Right renal pelvis (tissue), 4 donors: ENCODE measurements at regions not wholly inside any gene's neighbourhood (a gene's known extent, or its start where the extent isn't known, plus 50 kb on each side); places are given as distances from the start of the nearest gene placed in this dataset.
"Not testable (repeated sequence)": the region's sequence is repeated elsewhere in the genome, so short reads cannot be mapped to it uniquely, and the experiment has no call there.

ENCODE experiments used
- DNase-seq, 4 donors: peaks; one replicate each; pipeline ENCODE4 v3.0.0-alpha.2; 2013; ENCODE audit warnings: low read depth in 4 of 4, low spot score in 3 of 4, missing footprints in 1 of 4

DNA sequence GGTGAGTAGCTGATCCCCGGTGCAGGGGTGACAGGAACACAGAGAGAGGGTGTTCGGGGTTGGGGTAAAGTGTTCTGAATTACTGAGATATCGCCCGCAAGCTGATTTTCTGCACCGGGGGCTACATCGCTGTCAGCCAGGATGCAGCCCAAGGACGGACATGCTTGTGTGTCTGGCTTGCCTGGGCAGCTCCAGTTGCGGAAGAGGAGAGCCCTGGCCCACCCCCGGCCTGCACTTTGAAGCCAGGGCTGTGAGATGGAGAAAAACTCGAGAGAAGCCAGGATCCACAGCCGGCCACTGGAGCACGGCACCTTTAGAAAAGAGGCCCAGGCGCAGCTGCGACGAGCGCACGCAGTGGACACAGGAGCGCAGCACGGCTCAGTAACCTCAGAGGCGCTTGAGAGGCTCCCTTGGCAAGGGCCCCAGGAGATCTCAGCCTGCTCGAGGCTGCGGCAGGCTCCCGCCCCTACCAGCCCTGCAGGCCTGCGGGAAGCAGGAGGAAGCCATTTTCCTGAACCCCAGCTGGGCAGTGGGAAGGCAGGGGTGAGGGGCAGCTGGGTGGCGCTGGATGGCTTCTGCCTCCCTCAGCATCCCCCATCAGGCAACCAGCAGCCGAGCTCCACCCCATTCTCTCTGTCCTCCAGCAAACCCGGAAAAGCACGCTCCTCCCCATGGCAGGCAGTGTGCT, 59.2 kb downstream of the C9orf50 start:
- DNase-seq = no peak

- DNase-seq = no peak
Observed at GRCh38 chr9:129560881-129561306, 60.0 kb downstream of the C9orf50 start.

DNA sequence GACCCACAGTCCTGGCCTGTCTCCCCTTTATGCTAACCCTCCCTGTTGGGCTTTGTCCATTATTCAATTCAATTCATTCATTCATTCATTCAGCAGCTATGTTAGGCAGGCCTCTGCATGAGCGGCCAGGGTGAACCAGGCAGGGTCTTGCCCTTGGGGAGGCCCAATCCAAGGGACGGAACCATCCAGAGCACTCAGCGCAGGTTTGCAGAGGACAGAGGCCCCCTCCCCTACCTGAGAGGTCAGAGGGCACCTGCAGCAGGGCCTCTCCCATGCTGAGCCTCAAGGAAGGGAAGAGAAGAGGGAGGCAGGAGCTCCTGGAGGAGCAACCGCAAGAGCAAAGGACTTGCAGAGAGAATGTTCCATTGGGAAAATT, 61.4 kb downstream of the C9orf50 start:
- DNase-seq = no peak

- DNase-seq = no peak
Observed at GRCh38 chr9:129558551-129559505, 62.1 kb downstream of the C9orf50 start.

- DNase-seq = no peak
Observed at GRCh38 chr9:129558063-129558550, 62.8 kb downstream of the C9orf50 start.

- peak in 3 of 4 donors; percentile 76 to 87 (median 87) for DNase-seq
Observed at GRCh38 chr9:129557192-129558036, 63.5 kb downstream of the C9orf50 start.

GRCh38 chr9:129556491-129557191, 64.3 kb downstream of the C9orf50 start:
- no peak for DNase-seq

DNA sequence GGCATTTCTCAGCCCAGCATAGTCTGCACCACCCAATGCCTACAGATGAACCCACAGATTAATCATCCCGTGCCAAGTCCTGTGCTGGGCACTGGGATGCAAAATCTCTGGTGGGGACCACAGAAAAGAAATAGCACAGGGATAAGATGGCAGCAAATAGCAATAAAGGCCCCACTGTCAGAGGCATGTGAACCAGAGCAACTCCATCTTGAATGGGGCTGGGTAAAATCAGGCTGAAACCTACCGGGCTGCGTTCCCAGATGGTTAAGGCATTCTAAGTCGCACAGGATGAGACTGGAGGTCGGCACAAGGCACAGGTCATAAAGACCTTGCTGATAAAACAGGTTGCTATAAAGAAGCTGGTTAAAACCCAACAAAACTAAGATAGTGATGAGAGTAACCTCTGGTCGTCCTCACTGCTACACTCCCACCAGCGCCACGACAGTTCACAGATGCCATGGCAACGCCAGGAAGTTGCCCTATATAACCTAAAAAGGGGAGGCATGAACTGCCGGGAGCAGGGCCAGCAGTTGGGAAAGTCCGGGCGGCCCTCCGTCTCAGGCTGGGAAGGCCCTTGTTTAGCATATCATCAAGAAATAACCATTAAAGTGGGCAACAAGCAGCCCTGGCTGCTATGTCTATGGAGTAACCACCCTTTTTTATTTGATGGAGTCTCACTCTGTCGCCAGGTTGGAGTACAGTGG, 65.2 kb downstream of the C9orf50 start:
- DNase-seq = no peak

DNA sequence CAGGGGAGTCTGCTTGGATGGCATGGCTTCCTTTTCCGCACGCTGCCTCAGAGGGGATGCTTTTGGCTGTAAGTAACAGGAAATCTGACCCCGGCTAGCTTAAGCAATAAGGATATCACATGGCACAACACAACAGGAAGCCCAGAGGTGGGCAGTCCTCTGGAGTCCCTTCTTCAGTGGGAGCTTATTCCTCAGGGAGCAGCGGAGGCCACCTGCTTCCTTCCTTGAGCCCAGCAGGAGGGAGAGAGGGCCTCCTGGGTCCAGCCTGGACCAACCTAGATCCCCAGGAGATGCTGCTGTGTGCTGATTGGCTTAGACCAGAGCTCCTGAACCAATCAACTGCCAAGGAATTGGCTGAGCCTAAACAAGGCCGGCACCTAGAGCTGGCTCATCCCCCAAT, 66.3 kb downstream of the C9orf50 start:
- DNase-seq = no peak

DNA sequence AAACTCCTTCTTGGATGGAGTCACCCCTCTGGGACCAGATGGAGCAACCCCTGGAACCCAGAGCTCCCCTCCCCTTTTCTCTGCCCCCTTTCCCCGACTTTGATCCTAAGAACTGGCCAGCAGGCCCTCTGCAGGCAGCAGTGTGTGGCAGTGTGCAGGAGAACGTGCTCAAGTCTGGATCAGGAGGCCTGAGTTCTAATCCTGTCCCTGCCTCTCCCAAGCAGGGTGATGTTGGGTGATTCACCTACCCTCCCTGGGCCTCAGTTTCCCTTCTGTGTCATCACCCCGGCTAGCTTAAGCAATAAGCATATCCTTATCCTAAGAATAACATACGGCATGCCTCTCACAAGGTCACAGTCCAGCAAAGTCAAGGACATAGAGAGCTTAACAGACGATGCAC, 67.6 kb downstream of the C9orf50 start:
- DNase-seq = no peak

- no peak for DNase-seq
Observed at GRCh38 chr9:129552064-129552463, 68.8 kb downstream of the C9orf50 start.

- no peak for DNase-seq
Observed at GRCh38 chr9:129551393-129551973, 69.4 kb downstream of the C9orf50 start.

DNA sequence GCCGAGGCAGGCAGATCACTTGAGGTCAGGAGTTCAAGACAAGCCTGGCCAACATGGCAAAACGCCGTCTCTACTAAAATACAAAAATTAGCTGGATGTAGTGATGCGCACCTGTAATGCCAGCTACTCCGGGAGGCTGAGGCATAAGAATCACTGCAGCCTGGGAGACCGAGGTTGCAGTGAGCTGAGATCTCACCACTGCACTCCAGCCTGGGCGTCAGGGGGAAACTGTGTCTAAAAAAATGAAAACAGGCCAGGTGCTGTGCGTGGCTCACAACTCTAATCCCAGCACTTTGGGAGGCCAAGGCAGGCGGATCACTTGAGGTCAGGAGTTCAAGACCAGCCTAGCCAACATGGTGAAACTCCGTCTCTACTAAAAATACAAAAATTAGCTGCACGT, 69.9 kb downstream of the C9orf50 start:
- not testable (repeated sequence) for DNase-seq

- DNase-seq = no peak
Observed at GRCh38 chr9:129550199-129550839, 70.6 kb downstream of the C9orf50 start.

- DNase-seq = no peak
Observed at GRCh38 chr9:129549684-129550083, 71.2 kb downstream of the C9orf50 start.

GRCh38 chr9:129549139-129549538, 71.8 kb downstream of the C9orf50 start:
- no peak for DNase-seq

GRCh38 chr9:129548571-129549135, 72.2 kb downstream of the C9orf50 start:
- no peak for DNase-seq

- no peak for DNase-seq
Observed at GRCh38 chr9:129547869-129548570, 72.9 kb downstream of the C9orf50 start.
